Skeletal muscle satellite cell (primary cell): ENCODE measurements at regions not wholly inside any gene's neighbourhood (a gene's known extent, or its start where the extent isn't known, plus 50 kb on each side); places are given as distances from the start of the nearest gene placed in this dataset. TPM values are rescaled to one million over a fixed set of nuclear protein-coding genes. Genes with fewer than 3 reads are reported as not detected.

ENCODE experiments used
- H3K27me3 ChIP-seq: 2 replicates; pipeline ENCODE4 v1.7.0; 2013; ENCODE audit warnings: low read length; ENCODE audit not compliant: control insufficient read depth, insufficient read depth
- H3K36me3 ChIP-seq: 2 replicates; pipeline ENCODE4 v1.7.0; 2013; ENCODE audit warnings: mild to moderate bottlenecking, control low read depth, low read length; ENCODE audit not compliant: insufficient read depth
- H3K4me1 ChIP-seq: 2 replicates; pipeline ENCODE4 v1.7.0; 2013; ENCODE audit warnings: low read length; ENCODE audit not compliant: control insufficient read depth, insufficient read depth
- H3K4me2 ChIP-seq: 2 replicates; pipeline ENCODE4 v1.7.0; 2013; ENCODE audit warnings: mild to moderate bottlenecking, low read length
- H3K4me3 ChIP-seq: 2 replicates; pipeline ENCODE4 v1.7.0; 2013; ENCODE audit warnings: low read length
- H3K9ac ChIP-seq: 2 replicates; pipeline ENCODE4 v1.7.0; 2013; ENCODE audit warnings: mild to moderate bottlenecking, low read depth, low read length, moderate library complexity
- H3K9me3 ChIP-seq: replicated peaks from 2 replicates; pipeline ENCODE4 v1.7.0; 2013; ENCODE audit warnings: mild to moderate bottlenecking, control low read depth, low read length
- small RNA-seq: library from RNA; depleted of rRNA; stranded (forward); fragments of <200 nt; gene quantifications from one replicate; pipeline ENCODE3, GENCODE V24; 2012

GRCh38 chr4:135724421-135724820 lies 1522.8 kb upstream of the PABPC4L start:
- Histone ChIP-seq H3K4me3 (no peak overlapping the region), H3K4me1 (no peaks in the 10 kb centered on the region), H3K9me3 (no peaks in the 10 kb centered on the region), H3K36me3 (no peaks in the 10 kb centered on the region), H3K27me3 (no peaks in the 10 kb centered on the region), H3K9ac (no peak overlapping the region), H3K4me2 (no peak overlapping the region)

- Histone ChIP-seq H3K36me3 (no peaks in the 10 kb centered on the region), H3K9me3 (no peaks in the 10 kb centered on the region), H3K27me3 (no peaks in the 10 kb centered on the region), H3K4me1 (no peaks in the 10 kb centered on the region), H3K9ac (no peak overlapping the region), H3K4me2 (no peak overlapping the region), H3K4me3 (no peak overlapping the region)
Measured at GRCh38 chr4:135718019-135718418, 1516.4 kb upstream of the PABPC4L start.

- Histone ChIP-seq H3K4me1 (no peaks in the 10 kb centered on the region), H3K27me3 (no peaks in the 10 kb centered on the region), H3K4me3 (no peak overlapping the region), H3K9ac (no peak overlapping the region), H3K9me3 (no peaks in the 10 kb centered on the region), H3K4me2 (no peak overlapping the region), H3K36me3 (no peaks in the 10 kb centered on the region)
Measured at GRCh38 chr4:135705343-135705742, 1503.8 kb upstream of the PABPC4L start.

GRCh38 chr4:135694066-135694465 lies 1492.5 kb upstream of the PABPC4L start:
- Histone ChIP-seq H3K4me3 (no peak overlapping the region), H3K9me3 (no peaks in the 10 kb centered on the region), H3K27me3 (no peaks in the 10 kb centered on the region), H3K36me3 (no peaks in the 10 kb centered on the region), H3K9ac (no peak overlapping the region), H3K4me1 (no peaks in the 10 kb centered on the region), H3K4me2 (no peak overlapping the region)

- H3K36me3 ChIP-seq: no peaks in the 10 kb centered on the region
- H3K9me3 ChIP-seq: no peaks in the 10 kb centered on the region
- no peaks in the 10 kb centered on the region for H3K27me3 ChIP-seq
- H3K9ac ChIP-seq: no peak overlapping the region
- H3K4me2 ChIP-seq: no peak overlapping the region
- H3K4me3 ChIP-seq: no peak overlapping the region
- H3K4me1 ChIP-seq: no peaks in the 10 kb centered on the region
Measured at GRCh38 chr4:135684001-135684400, 1482.4 kb upstream of the PABPC4L start.

GRCh38 chr4:135672202-135672601 lies 1470.6 kb upstream of the PABPC4L start:
- Histone ChIP-seq H3K27me3 (no peaks in the 10 kb centered on the region), H3K9ac (no peak overlapping the region), H3K9me3 (no peaks in the 10 kb centered on the region), H3K36me3 (no peaks in the 10 kb centered on the region), H3K4me1 (no peaks in the 10 kb centered on the region), H3K4me3 (no peak overlapping the region), H3K4me2 (no peak overlapping the region)

GRCh38 chr4:135670548-135670947 lies 1469.0 kb upstream of the PABPC4L start:
- Histone ChIP-seq H3K36me3 (no peaks in the 10 kb centered on the region), H3K27me3 (no peaks in the 10 kb centered on the region), H3K4me3 (no peak overlapping the region), H3K4me1 (no peaks in the 10 kb centered on the region), H3K9ac (no peak overlapping the region), H3K9me3 (no peaks in the 10 kb centered on the region), H3K4me2 (no peak overlapping the region)

Small RNAs in the stretch of these regions (small RNA-seq; reads per million reads assigned to genes)
- gene RNU1-89P (8.6 reads per million, percentile 90 among the genes with 10 or more reads in this experiment), gene SERF1AP1 (not detected)
